ENCODE measurements at regions not wholly inside any gene's neighbourhood (a gene's known extent, or its start where the extent isn't known, plus 50 kb on each side); places are given as distances from the start of the nearest gene placed in this dataset.

- no peak overlapping the region for H3K4me3 ChIP-seq (ENCODE audit: control insufficient read depth, low read depth, low read length)
- TF ChIP-seq CTCF (IDR thresholded peaks at IDR 0.05; ENCODE audit: control insufficient read depth, insufficient read depth, low read depth, low read length, missing control alignments), result no peak
- no peak for DNase-seq (ENCODE audit: low read depth)
These were observed 680.5 kb downstream of the QKI start for GRCh38 chr6:164095056-164095455.

GRCh38 chr6:164087870-164088269, 673.4 kb downstream of the QKI start:
- H3K4me3 ChIP-seq (ENCODE audit: control insufficient read depth, low read depth, low read length), result no peak overlapping the region
- no peak for DNase-seq (ENCODE audit: low read depth)
- no peak for TF ChIP-seq CTCF (IDR thresholded peaks at IDR 0.05; ENCODE audit: control insufficient read depth, insufficient read depth, low read depth, low read length, missing control alignments)

- TF ChIP-seq CTCF (IDR thresholded peaks at IDR 0.05; ENCODE audit: control insufficient read depth, insufficient read depth, low read depth, low read length, missing control alignments), result no peak
- H3K4me3 ChIP-seq (ENCODE audit: control insufficient read depth, low read depth, low read length), result no peak overlapping the region
- DNase-seq (ENCODE audit: low read depth), result no peak
These were observed 672.7 kb downstream of the QKI start for GRCh38 chr6:164087211-164087610.

GRCh38 chr6:164086076-164086887, 671.8 kb downstream of the QKI start:
- TF ChIP-seq CTCF (IDR thresholded peaks at IDR 0.05; ENCODE audit: control insufficient read depth, insufficient read depth, low read depth, low read length, missing control alignments), result no peak
- no peak overlapping the region for H3K4me3 ChIP-seq (ENCODE audit: control insufficient read depth, low read depth, low read length)
- DNase-seq (ENCODE audit: low read depth), result no peak

- TF ChIP-seq CTCF (IDR thresholded peaks at IDR 0.05; ENCODE audit: control insufficient read depth, insufficient read depth, low read depth, low read length, missing control alignments), result no peak
- DNase-seq (ENCODE audit: low read depth), result peak; percentile 35
- no peak overlapping the region for H3K4me3 ChIP-seq (ENCODE audit: control insufficient read depth, low read depth, low read length)
These were observed 670.9 kb downstream of the QKI start for GRCh38 chr6:164085091-164086075.

- no peak for TF ChIP-seq CTCF (IDR thresholded peaks at IDR 0.05; ENCODE audit: control insufficient read depth, insufficient read depth, low read depth, low read length, missing control alignments)
- H3K4me3 ChIP-seq (ENCODE audit: control insufficient read depth, low read depth, low read length), result no peak overlapping the region
- DNase-seq (ENCODE audit: low read depth), result no peak
These were observed 664.7 kb downstream of the QKI start for GRCh38 chr6:164079275-164079600.

All from AG09309 (cell line).